HEK293 (cell line): ENCODE measurements at regions not wholly inside any gene's neighbourhood (a gene's known extent, or its start where the extent isn't known, plus 50 kb on each side); places are given as distances from the start of the nearest gene placed in this dataset.

Experiments
- SP2 ChIP-seq: fragments of 450-650 bp; formaldehyde crosslinking; IDR thresholded peaks from 2 replicates; pipeline ENCODE4 v1.5.1; 2016; ENCODE audit warnings: missing biosample characterization, missing genetic modification characterization
- TCF7L2 ChIP-seq: IDR thresholded peaks from 2 replicates; pipeline ENCODE4 v1.6.1; 2011; ENCODE audit warnings: low read depth, mild to moderate bottlenecking, inconsistent platforms, low read length, moderate library complexity, borderline replicate concordance
- YY1 ChIP-seq: fragments of 450-650 bp; formaldehyde crosslinking; IDR thresholded peaks from 2 replicates; pipeline ENCODE4 v1.5.1; 2018; ENCODE audit warnings: missing biosample characterization, missing genetic modification characterization
- ZEB2 ChIP-seq: fragments of 450-650 bp; formaldehyde crosslinking; IDR thresholded peaks from 2 replicates; pipeline ENCODE4 v1.5.1; 2016; ENCODE audit warnings: missing biosample characterization, missing genetic modification characterization
- ZNF302 ChIP-seq: fragments of 450-650 bp; formaldehyde crosslinking; IDR thresholded peaks from 2 replicates; pipeline ENCODE4 v1.5.1; 2016; ENCODE audit warnings: missing biosample characterization, missing genetic modification characterization, low read depth
- ZNF366 ChIP-seq: fragments of 450-650 bp; formaldehyde crosslinking; conservative IDR thresholded peaks from 2 replicates; pipeline ENCODE4 v1.5.1; 2016; ENCODE audit warnings: missing biosample characterization, missing genetic modification characterization
- ZNF501 ChIP-seq: fragments of 450-650 bp; formaldehyde crosslinking; IDR thresholded peaks from 2 replicates; pipeline ENCODE4 v1.5.1; 2016; ENCODE audit warnings: missing biosample characterization, missing genetic modification characterization
- ZNF558 ChIP-seq: fragments of 450-650 bp; formaldehyde crosslinking; IDR thresholded peaks from 2 replicates; pipeline ENCODE4 v1.5.1; 2016; ENCODE audit warnings: missing biosample characterization, missing genetic modification characterization
- ZNF600 ChIP-seq: fragments of 450-650 bp; formaldehyde crosslinking; IDR thresholded peaks from 2 replicates; pipeline ENCODE4 v1.5.1; 2016; ENCODE audit warnings: missing biosample characterization, missing genetic modification characterization
- ZNF707 ChIP-seq: fragments of 450-650 bp; formaldehyde crosslinking; IDR thresholded peaks from 2 replicates; pipeline ENCODE4 v1.5.1; 2016; ENCODE audit warnings: missing biosample characterization, missing genetic modification characterization
- ZNF776 ChIP-seq: fragments of 450-650 bp; formaldehyde crosslinking; IDR thresholded peaks from 2 replicates; pipeline ENCODE4 v1.5.0; 2017; ENCODE audit warnings: missing biosample characterization, missing genetic modification characterization, borderline replicate concordance
- TF ChIP-seq, protein P1 (sequence below): fragments of 450-650 bp; formaldehyde crosslinking; IDR thresholded peaks from 2 replicates; pipeline ENCODE4 v1.5.1; 2016; ENCODE audit warnings: missing biosample characterization, missing genetic modification characterization
- TF ChIP-seq, protein P2 (sequence below): IDR thresholded peaks from 2 replicates; pipeline ENCODE4 v1.6.1; 2011; ENCODE audit warnings: mild to moderate bottlenecking, low read depth, low read length, borderline replicate concordance
- TF ChIP-seq, protein P3 (sequence below): fragments of 450-650 bp; formaldehyde crosslinking; IDR thresholded peaks from 2 replicates; pipeline ENCODE4 v1.5.1; 2016; ENCODE audit warnings: missing biosample characterization, missing genetic modification characterization

DNA sequence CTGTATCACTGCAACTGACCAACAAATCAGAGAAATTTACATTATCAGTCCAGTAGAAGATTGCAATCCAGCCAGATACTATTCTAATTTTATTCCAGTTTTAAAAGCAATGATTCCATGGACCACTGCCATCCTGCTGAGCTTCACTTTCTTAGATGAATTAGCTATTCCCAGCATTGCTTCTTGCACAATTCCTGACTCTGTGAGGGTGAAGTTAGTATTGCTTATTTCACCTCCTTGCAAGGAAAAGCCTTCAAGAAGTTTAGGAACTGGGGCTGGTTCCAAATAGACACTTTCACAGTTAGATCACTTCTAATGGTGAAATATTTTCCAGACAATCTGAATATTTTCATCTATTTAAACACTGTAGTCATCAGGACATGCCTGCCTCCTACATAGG is 338.6 kb upstream of the TNC start:
- TF ChIP-seq, protein P1, sequence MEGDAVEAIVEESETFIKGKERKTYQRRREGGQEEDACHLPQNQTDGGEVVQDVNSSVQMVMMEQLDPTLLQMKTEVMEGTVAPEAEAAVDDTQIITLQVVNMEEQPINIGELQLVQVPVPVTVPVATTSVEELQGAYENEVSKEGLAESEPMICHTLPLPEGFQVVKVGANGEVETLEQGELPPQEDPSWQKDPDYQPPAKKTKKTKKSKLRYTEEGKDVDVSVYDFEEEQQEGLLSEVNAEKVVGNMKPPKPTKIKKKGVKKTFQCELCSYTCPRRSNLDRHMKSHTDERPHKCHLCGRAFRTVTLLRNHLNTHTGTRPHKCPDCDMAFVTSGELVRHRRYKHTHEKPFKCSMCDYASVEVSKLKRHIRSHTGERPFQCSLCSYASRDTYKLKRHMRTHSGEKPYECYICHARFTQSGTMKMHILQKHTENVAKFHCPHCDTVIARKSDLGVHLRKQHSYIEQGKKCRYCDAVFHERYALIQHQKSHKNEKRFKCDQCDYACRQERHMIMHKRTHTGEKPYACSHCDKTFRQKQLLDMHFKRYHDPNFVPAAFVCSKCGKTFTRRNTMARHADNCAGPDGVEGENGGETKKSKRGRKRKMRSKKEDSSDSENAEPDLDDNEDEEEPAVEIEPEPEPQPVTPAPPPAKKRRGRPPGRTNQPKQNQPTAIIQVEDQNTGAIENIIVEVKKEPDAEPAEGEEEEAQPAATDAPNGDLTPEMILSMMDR (tag by site-specific recombination): no peak
- TF ChIP-seq TCF7L2: no peak
- no peak for TF ChIP-seq ZNF558
- TF ChIP-seq ZNF707 (tag by site-specific recombination): no peak
- no peak for TF ChIP-seq YY1 (tag by site-specific recombination)
- no peak for TF ChIP-seq ZNF302 (tag by site-specific recombination)
- TF ChIP-seq ZNF366 (tag by site-specific recombination): no peak
- TF ChIP-seq ZNF776: no peak
- TF ChIP-seq, protein P2, sequence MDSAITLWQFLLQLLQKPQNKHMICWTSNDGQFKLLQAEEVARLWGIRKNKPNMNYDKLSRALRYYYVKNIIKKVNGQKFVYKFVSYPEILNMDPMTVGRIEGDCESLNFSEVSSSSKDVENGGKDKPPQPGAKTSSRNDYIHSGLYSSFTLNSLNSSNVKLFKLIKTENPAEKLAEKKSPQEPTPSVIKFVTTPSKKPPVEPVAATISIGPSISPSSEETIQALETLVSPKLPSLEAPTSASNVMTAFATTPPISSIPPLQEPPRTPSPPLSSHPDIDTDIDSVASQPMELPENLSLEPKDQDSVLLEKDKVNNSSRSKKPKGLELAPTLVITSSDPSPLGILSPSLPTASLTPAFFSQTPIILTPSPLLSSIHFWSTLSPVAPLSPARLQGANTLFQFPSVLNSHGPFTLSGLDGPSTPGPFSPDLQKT: no peak
- no peak for TF ChIP-seq SP2 (tag by site-specific recombination)
- no peak for TF ChIP-seq ZNF501
- no peak for TF ChIP-seq ZNF600 (tag by site-specific recombination)
- no peak for TF ChIP-seq ZEB2 (tag by site-specific recombination)
- TF ChIP-seq, protein P3, sequence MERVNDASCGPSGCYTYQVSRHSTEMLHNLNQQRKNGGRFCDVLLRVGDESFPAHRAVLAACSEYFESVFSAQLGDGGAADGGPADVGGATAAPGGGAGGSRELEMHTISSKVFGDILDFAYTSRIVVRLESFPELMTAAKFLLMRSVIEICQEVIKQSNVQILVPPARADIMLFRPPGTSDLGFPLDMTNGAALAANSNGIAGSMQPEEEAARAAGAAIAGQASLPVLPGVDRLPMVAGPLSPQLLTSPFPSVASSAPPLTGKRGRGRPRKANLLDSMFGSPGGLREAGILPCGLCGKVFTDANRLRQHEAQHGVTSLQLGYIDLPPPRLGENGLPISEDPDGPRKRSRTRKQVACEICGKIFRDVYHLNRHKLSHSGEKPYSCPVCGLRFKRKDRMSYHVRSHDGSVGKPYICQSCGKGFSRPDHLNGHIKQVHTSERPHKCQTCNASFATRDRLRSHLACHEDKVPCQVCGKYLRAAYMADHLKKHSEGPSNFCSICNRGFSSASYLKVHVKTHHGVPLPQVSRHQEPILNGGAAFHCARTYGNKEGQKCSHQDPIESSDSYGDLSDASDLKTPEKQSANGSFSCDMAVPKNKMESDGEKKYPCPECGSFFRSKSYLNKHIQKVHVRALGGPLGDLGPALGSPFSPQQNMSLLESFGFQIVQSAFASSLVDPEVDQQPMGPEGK: no peak
